ENCODE measurements at regions not wholly inside any gene's neighbourhood (a gene's known extent, or its start where the extent isn't known, plus 50 kb on each side); places are given as distances from the start of the nearest gene placed in this dataset.

DNA sequence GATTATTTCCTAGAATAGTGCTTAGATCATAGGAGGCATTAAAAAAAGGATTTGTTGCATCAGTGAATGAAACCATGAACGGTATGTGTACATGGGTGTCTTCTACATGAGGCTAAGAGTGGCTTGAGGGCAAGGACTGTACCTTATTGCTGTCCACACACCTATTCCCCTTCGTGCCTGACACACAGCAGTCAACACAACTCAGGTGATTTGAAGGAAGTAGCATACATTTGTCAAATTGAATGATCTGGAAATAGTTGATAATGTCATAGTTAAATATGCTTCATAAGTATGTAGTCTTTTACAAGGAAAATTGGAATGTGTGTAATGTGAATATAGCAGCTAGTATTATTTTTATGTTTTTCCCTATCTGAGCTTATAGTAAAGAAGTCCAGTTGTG, 189.0 kb upstream of the DAB1 start:
- TF ChIP-seq, protein P1, sequence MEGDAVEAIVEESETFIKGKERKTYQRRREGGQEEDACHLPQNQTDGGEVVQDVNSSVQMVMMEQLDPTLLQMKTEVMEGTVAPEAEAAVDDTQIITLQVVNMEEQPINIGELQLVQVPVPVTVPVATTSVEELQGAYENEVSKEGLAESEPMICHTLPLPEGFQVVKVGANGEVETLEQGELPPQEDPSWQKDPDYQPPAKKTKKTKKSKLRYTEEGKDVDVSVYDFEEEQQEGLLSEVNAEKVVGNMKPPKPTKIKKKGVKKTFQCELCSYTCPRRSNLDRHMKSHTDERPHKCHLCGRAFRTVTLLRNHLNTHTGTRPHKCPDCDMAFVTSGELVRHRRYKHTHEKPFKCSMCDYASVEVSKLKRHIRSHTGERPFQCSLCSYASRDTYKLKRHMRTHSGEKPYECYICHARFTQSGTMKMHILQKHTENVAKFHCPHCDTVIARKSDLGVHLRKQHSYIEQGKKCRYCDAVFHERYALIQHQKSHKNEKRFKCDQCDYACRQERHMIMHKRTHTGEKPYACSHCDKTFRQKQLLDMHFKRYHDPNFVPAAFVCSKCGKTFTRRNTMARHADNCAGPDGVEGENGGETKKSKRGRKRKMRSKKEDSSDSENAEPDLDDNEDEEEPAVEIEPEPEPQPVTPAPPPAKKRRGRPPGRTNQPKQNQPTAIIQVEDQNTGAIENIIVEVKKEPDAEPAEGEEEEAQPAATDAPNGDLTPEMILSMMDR (IDR thresholded peaks at IDR 0.05; ENCODE audit: control insufficient read depth, extremely low read depth, insufficient read depth) = no peak
- DNase-seq (ENCODE audit: low read depth) = no peak

DNA sequence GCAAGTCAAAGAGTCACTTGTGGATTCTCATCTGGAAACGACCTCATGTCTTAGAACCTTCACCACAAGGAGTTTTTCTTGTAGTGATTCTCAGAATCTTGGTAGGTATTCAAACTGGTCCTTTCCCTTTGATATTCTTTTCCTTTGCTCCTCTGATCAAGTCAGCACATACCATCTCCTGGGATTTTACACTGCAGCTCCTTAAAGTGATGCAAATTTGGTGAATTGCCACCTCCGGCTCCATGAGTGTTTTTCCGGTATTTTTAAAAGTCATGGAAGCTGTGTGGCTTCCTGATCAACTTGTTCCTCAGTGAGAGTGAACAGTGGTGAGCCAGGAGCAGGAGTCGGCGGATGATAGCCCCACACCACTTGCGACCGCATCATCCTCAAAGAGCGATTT, 182.1 kb upstream of the DAB1 start:
- DNase-seq (ENCODE audit: low read depth) = no peak
- TF ChIP-seq, protein P1 (IDR thresholded peaks at IDR 0.05; ENCODE audit: control insufficient read depth, extremely low read depth, insufficient read depth) = no peak
- H3K4me3 ChIP-seq (ENCODE audit: low read depth, low read length) = no peak overlapping the region

More for the DNA sequence above, 189.0 kb upstream of the DAB1 start:
- no peak overlapping the region for H3K4me3 ChIP-seq (ENCODE audit: low read depth, low read length)

DNA sequence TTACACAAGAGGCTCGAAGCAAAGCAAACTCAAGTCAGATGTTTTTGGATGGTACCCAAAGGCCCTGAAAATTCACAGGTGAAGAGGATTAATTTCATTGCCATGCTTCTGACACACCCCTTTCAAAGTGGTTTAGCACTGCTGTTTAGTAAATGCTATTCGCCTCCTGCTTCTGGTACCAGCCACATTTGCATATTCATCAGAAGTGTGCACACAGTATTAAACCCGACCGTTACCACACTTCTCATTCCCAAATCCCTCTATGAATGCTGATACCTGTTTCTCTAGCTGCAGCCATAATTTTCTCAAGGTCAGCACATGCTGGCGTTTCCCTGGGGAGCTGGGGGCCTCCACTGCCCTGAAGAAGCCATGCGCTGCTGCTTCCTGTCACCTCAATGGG, 179.8 kb upstream of the DAB1 start:
- H3K4me3 ChIP-seq (ENCODE audit: low read depth, low read length) = no peak overlapping the region
- TF ChIP-seq, protein P1 (IDR thresholded peaks at IDR 0.05; ENCODE audit: control insufficient read depth, extremely low read depth, insufficient read depth) = no peak
- DNase-seq (ENCODE audit: low read depth) = no peak

DNA sequence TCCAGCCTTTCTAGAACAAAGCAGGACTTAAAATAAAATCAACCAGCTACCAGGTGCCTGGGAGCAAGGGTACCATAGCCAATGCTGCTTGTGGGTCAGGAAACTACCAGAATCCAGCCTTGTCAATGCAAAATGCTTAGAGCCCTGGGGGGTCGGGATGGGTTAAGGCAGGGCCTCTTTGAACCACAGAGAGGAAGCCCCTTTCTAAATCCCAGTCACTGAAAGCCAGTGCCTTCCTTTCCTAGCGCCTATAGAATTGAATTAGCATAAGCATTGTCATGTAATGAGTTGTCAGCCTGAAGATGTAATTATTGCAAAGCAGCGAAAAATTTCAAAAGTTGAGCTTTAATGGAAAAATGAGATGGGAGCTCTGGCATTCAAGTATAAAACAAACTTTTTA, 176.6 kb upstream of the DAB1 start:
- H3K4me3 ChIP-seq (ENCODE audit: low read depth, low read length) = no peak overlapping the region
- TF ChIP-seq, protein P1 (IDR thresholded peaks at IDR 0.05; ENCODE audit: control insufficient read depth, extremely low read depth, insufficient read depth) = no peak
- DNase-seq (ENCODE audit: low read depth) = no peak

DNA sequence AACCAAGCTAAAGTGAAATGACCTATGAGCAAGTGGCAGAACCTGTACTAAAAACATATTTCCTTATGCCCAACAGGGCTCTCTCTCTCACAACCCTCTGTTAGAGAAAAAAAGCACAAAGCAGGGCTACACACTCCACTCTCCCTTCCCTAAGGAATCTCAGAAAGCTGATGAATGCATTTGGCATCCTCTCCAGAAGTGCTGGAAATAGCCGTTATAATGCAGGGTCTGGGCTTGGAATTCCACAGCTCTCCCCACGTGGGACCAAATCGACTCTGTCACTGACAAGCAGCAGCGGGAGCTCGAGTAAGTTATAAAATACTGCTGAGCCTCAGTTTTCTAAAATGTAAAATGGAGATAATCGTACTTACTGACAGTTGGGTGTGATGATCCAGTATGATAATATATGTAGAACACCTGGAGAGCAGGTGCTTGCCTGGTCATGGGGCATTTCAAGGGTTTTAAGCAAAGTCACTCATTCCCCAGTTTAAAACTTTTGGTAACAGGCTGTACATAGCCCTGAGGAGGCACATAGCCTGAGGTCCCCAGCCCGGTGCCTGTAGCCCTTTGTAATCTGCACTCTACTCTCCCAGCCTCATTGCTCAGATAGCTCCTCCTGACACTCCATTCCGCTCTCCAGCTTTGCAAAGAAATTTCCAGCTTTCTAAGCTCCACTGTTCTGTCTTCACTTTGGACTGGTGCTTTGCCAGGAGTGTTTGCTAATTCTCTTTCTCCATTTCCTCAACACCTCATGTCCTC, 175.6 kb upstream of the DAB1 start:
- DNase-seq (ENCODE audit: low read depth) = no peak
- TF ChIP-seq, protein P1 (IDR thresholded peaks at IDR 0.05; ENCODE audit: control insufficient read depth, extremely low read depth, insufficient read depth) = no peak
- H3K4me3 ChIP-seq (ENCODE audit: low read depth, low read length) = no peak overlapping the region

DNA sequence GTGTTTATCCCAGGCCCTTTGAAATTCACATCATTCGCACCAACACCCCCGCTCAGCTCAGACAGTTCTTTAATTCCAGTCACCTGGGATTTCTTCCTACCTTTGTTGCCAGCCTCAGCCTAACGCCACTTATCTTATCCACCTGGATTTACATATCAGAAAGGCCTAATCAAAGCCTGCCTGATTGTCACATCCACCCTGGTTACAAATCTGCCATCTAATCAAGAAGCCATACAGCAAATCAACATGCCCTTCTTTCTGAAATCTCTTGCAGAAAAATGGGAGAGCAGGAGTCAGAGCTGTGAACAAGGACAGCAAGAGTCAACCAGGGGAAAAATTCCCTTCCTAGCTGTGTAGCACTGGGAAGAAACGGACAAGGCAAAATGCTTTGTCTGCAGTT, 173.2 kb upstream of the DAB1 start:
- TF ChIP-seq, protein P1 (IDR thresholded peaks at IDR 0.05; ENCODE audit: control insufficient read depth, extremely low read depth, insufficient read depth) = no peak
- no peak overlapping the region for H3K4me3 ChIP-seq (ENCODE audit: low read depth, low read length)
- DNase-seq (ENCODE audit: low read depth) = no peak

DNA sequence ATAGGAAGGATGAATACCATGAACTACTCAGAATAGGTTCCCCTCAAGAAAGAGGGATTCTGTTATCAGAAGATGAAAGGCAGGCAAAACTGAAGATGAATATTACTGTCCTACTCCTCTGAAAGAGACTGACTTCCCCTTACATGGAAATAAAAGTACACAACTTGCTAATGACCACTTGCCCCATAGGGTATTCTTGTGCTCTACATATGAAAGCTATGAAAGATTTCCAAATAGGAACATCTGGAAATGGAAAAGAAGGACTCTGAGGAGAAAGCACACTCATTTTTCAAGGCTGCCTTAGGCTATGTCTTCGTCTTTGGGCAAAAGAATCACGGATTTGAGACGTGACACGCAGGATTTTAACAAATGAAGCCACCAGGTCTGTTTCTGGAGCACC, 170.1 kb upstream of the DAB1 start:
- DNase-seq (ENCODE audit: low read depth) = no peak
- no peak overlapping the region for H3K4me3 ChIP-seq (ENCODE audit: low read depth, low read length)
- TF ChIP-seq, protein P1 (IDR thresholded peaks at IDR 0.05; ENCODE audit: control insufficient read depth, extremely low read depth, insufficient read depth) = no peak

Data from LNCaP clone FGC (cell line).